ENCODE measurements at regions not wholly inside any gene's neighbourhood (a gene's known extent, or its start where the extent isn't known, plus 50 kb on each side); places are given as distances from the start of the nearest gene placed in this dataset.

DNA sequence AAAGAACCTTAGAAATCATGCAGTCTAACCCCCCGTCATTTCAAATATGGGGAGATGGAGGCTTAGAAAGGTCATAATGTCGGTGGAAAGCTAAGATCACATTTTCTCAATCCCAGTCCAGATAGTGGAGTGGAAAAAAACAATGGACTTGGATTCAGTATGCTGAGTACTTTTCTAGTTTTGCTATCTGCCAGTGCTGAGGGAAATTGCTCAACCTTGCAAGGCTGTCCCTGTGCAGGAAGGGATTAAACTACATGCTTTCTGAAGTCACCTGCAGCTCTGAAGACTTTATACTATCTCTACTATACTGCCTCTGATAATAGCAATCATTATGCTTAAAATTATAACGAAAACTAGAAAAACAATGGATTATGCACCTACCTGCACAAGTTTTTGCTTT lies 272.8 kb downstream of the LRIG3 start:
- no peaks in the 10 kb centered on the region for H3K27me3 ChIP-seq (ENCODE audit: control insufficient read depth, insufficient read depth, low read length)
- no peak overlapping the region for H3K27ac Mint-ChIP-seq
- WGBS (ENCODE audit: insufficient coverage) = 78% methylated on average over 3 of the region's 3 CpGs
- DNase-seq (no peak), ATAC-seq (no peak)
- H3K4me3 ChIP-seq (ENCODE audit: low read length) = no peak overlapping the region
- no peaks in the 10 kb centered on the region for H3K36me3 Mint-ChIP-seq
- TF ChIP-seq, protein P1, sequence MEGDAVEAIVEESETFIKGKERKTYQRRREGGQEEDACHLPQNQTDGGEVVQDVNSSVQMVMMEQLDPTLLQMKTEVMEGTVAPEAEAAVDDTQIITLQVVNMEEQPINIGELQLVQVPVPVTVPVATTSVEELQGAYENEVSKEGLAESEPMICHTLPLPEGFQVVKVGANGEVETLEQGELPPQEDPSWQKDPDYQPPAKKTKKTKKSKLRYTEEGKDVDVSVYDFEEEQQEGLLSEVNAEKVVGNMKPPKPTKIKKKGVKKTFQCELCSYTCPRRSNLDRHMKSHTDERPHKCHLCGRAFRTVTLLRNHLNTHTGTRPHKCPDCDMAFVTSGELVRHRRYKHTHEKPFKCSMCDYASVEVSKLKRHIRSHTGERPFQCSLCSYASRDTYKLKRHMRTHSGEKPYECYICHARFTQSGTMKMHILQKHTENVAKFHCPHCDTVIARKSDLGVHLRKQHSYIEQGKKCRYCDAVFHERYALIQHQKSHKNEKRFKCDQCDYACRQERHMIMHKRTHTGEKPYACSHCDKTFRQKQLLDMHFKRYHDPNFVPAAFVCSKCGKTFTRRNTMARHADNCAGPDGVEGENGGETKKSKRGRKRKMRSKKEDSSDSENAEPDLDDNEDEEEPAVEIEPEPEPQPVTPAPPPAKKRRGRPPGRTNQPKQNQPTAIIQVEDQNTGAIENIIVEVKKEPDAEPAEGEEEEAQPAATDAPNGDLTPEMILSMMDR (IDR thresholded peaks at IDR 0.05) = no peak
- no peaks in the 10 kb centered on the region for H3K4me1 ChIP-seq (ENCODE audit: control insufficient read depth, insufficient read depth, low read length)
- H3K27ac ChIP-seq (ENCODE audit: low read length) = no peak overlapping the region
- no peaks in the 10 kb centered on the region for H3K27me3 Mint-ChIP-seq (ENCODE audit: low read depth in 2 of 2)
- peaks cover 0 to 2% of the 10 kb centered on the region in 2 donors for H3K9me3 Mint-ChIP-seq
- H3K36me3 ChIP-seq (ENCODE audit: control insufficient read depth, insufficient read depth, low read length) = no peaks in the 10 kb centered on the region
- H3K4me1 Mint-ChIP-seq = no peaks in the 10 kb centered on the region
- peaks cover 4% of the 10 kb centered on the region for H3K9me3 ChIP-seq (ENCODE audit: control insufficient read depth, insufficient read depth, low read length)
- intact Hi-C loops (cut with micrococcal nuclease) = no loop called here
- H3K4me3 Mint-ChIP-seq = no peak overlapping the region

DNA sequence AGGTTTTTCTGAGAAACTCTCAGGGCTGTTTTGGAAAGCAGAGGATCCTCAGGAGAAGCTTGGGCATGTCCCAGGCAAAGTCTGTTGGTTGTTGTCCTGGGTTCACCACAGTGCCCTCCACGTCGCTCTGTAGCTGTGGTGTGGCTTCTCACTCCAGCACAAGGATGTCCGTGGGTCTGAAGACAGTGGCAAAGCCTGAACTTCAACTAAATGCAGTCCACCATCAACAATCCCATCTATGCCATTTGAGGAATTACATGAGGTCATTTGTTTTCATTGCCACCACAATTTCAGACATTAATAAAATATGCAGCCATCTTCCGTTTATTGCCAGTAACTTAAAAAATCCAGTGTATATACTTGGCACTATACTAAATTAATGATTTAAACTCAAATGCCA lies 272.1 kb downstream of the LRIG3 start:
- Histone ChIP-seq H3K4me3 (ENCODE audit: low read length) (no peak overlapping the region), H3K9me3 (ENCODE audit: control insufficient read depth, insufficient read depth, low read length) (peaks cover 4% of the 10 kb centered on the region), H3K36me3 (ENCODE audit: control insufficient read depth, insufficient read depth, low read length) (no peaks in the 10 kb centered on the region), H3K27ac (ENCODE audit: low read length) (no peak overlapping the region), H3K4me1 (ENCODE audit: control insufficient read depth, insufficient read depth, low read length) (no peaks in the 10 kb centered on the region), H3K27me3 (ENCODE audit: control insufficient read depth, insufficient read depth, low read length) (no peaks in the 10 kb centered on the region)
- DNase-seq (no peak), ATAC-seq (no peak)
- Mint-ChIP-seq H3K4me3 (no peak overlapping the region), H3K4me1 (no peaks in the 10 kb centered on the region), H3K36me3 (no peaks in the 10 kb centered on the region), H3K9me3 (peaks cover 0 to 5% of the 10 kb centered on the region in 2 donors), H3K27me3 (ENCODE audit: low read depth in 2 of 2) (no peaks in the 10 kb centered on the region), H3K27ac (no peak overlapping the region)
- 91% methylated on average over 3 of the region's 4 CpGs for WGBS (ENCODE audit: insufficient coverage)
- intact Hi-C loops (cut with micrococcal nuclease) = no loop called here
- TF ChIP-seq, protein P1 (IDR thresholded peaks at IDR 0.05) = no peak

DNA sequence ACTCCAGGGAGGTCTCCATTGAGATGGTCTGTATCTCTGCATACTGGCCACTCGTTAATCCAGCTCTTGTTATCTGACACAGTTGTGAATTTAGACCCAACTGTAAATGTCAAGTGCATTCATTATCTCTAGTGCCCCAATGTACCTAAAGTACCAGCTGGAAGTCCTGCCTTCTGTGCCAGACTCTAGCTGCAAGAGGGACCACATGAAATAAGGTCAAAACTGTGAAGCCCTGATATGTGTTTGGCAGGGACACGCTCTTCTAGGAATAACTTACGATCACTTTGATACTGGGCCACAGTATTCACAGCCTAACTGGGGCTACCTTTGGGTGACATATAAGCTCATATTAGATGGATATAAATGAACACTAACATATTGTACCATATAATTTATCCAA lies 268.5 kb downstream of the LRIG3 start:
- TF ChIP-seq, protein P1 (IDR thresholded peaks at IDR 0.05) = no peak
- Histone ChIP-seq H3K4me3 (ENCODE audit: low read length) (no peak overlapping the region), H3K36me3 (ENCODE audit: control insufficient read depth, insufficient read depth, low read length) (no peaks in the 10 kb centered on the region), H3K27ac (ENCODE audit: low read length) (no peak overlapping the region), H3K27me3 (ENCODE audit: control insufficient read depth, insufficient read depth, low read length) (no peaks in the 10 kb centered on the region), H3K4me1 (ENCODE audit: control insufficient read depth, insufficient read depth, low read length) (no peaks in the 10 kb centered on the region), H3K9me3 (ENCODE audit: control insufficient read depth, insufficient read depth, low read length) (peaks cover 7% of the 10 kb centered on the region)
- no peak overlapping the region for H3K27ac Mint-ChIP-seq
- peaks cover 1% of the 10 kb centered on the region for H3K36me3 Mint-ChIP-seq
- no peaks in the 10 kb centered on the region for H3K27me3 Mint-ChIP-seq (ENCODE audit: low read depth in 2 of 2)
- 83% methylated on average over 3 of the region's 3 CpGs for WGBS (ENCODE audit: insufficient coverage)
- no peak for DNase-seq
- no peaks in the 10 kb centered on the region for H3K4me1 Mint-ChIP-seq
- ATAC-seq = no peak
- H3K9me3 Mint-ChIP-seq = peaks cover under 1 to 9% of the 10 kb centered on the region in 2 donors
- intact Hi-C loops (cut with micrococcal nuclease) = no loop called here
- no peak overlapping the region for H3K4me3 Mint-ChIP-seq

DNA sequence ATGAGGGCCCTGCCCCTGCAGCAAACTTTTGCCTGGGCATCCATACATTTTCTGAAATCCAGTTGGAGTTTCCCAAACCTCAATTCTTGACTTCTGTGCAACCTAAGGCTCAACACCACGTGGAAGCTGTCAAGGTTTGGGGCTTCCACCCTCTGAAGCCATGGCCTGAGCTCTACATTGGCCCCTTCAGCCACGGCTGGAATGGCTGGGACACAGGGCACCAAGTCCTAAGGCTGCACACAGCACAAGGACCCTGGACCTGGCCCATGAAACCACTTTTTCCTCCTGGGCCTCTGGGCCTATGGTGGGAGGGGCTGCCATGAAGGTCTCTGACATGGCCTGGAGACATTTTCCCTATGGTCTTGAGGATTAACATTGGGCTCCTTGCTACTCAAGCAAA lies 266.3 kb downstream of the LRIG3 start:
- intact Hi-C loops (cut with micrococcal nuclease) = no loop called here
- no peaks in the 10 kb centered on the region for H3K4me1 ChIP-seq (ENCODE audit: control insufficient read depth, insufficient read depth, low read length)
- H3K9me3 ChIP-seq (ENCODE audit: control insufficient read depth, insufficient read depth, low read length) = peaks cover 7% of the 10 kb centered on the region
- H3K27me3 ChIP-seq (ENCODE audit: control insufficient read depth, insufficient read depth, low read length) = no peaks in the 10 kb centered on the region
- Mint-ChIP-seq H3K4me3 (no peak overlapping the region), H3K27me3 (ENCODE audit: low read depth in 2 of 2) (no peaks in the 10 kb centered on the region), H3K4me1 (no peaks in the 10 kb centered on the region), H3K27ac (no peak overlapping the region), H3K9me3 (peaks cover 3 to 10% of the 10 kb centered on the region in 2 donors), H3K36me3 (peaks cover 6% of the 10 kb centered on the region)
- 46% methylated on average over 2 of the region's 2 CpGs for WGBS (ENCODE audit: insufficient coverage)
- H3K27ac ChIP-seq (ENCODE audit: low read length) = no peak overlapping the region
- H3K4me3 ChIP-seq (ENCODE audit: low read length) = no peak overlapping the region
- DNase-seq (no peak), ATAC-seq (no peak)
- TF ChIP-seq, protein P1 (IDR thresholded peaks at IDR 0.05) = no peak
- H3K36me3 ChIP-seq (ENCODE audit: control insufficient read depth, insufficient read depth, low read length) = no peaks in the 10 kb centered on the region

All from natural killer cell (primary cell).